OCI-LY7 (cell line): ENCODE measurements at regions not wholly inside any gene's neighbourhood (a gene's known extent, or its start where the extent isn't known, plus 50 kb on each side); places are given as distances from the start of the nearest gene placed in this dataset.

ENCODE experiments used
- CTCF ChIP-seq: fragments of 200-600 bp; sonication (generic); conservative IDR thresholded peaks from 2 replicates; pipeline ENCODE4 v1.5.1; 2014; ENCODE audit warnings: mild to moderate bottlenecking, antibody characterized with exemption, low read length, moderate library complexity, mixed read lengths
- EZH2phosphoT487 ChIP-seq: fragments of 200-600 bp; sonication (generic); IDR thresholded peaks from 2 replicates; pipeline ENCODE4 v1.6.1; 2018; ENCODE audit warnings: low read depth, borderline replicate concordance, mild to moderate bottlenecking, mixed run types, antibody characterized with exemption, low read length, moderate library complexity, mixed read lengths

- TF ChIP-seq EZH2phosphoT487 = no peak
- no peak for TF ChIP-seq CTCF
Measured at GRCh38 chr12:39074063-39074462, 168.7 kb upstream of the CPNE8 start.
